ENCODE measurements at regions not wholly inside any gene's neighbourhood (a gene's known extent, or its start where the extent isn't known, plus 50 kb on each side); places are given as distances from the start of the nearest gene placed in this dataset.

DNA sequence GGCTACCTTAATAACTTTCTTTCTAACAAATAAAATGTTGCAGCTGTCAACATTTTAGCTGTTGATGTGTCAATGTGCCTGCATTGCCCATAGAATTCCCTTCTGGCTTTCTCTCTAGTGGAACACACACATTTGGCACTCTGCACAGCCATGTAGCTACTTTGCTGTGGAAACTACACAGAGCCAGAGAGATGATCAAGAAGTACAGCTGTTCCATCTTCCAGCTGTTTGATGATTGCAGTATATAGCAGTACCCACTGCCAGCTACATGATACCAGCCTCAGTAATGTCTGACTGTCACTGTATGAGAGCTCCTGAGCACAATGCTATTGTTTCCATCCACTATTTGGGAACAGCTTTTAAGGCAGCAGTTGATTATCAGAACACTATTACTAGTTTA lies 843.0 kb downstream of the PCDH17 start:
- TF ChIP-seq, protein P1, sequence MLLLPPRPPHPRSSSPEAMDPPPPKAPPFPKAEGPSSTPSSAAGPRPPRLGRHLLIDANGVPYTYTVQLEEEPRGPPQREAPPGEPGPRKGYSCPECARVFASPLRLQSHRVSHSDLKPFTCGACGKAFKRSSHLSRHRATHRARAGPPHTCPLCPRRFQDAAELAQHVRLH (tag by site-specific recombination; IDR thresholded peaks at IDR 0.05), result no peak
- TF ChIP-seq ZBTB21 (tag by site-specific recombination; IDR thresholded peaks at IDR 0.05), result no peak
- no peak for TF ChIP-seq TSHZ1 (tag by site-specific recombination; IDR thresholded peaks at IDR 0.05; ENCODE audit: borderline replicate concordance)
- TF ChIP-seq ZNF157 (tag by site-specific recombination; IDR thresholded peaks at IDR 0.05), result no peak
- no peak for TF ChIP-seq ZNF202 (tag by site-specific recombination; IDR thresholded peaks at IDR 0.05; ENCODE audit: borderline replicate concordance)
- TF ChIP-seq ZNF837 (tag by site-specific recombination; IDR thresholded peaks at IDR 0.05), result no peak
- no peak for TF ChIP-seq MYNN (tag by site-specific recombination; IDR thresholded peaks at IDR 0.05; ENCODE audit: borderline replicate concordance)
- TF ChIP-seq, protein P2, sequence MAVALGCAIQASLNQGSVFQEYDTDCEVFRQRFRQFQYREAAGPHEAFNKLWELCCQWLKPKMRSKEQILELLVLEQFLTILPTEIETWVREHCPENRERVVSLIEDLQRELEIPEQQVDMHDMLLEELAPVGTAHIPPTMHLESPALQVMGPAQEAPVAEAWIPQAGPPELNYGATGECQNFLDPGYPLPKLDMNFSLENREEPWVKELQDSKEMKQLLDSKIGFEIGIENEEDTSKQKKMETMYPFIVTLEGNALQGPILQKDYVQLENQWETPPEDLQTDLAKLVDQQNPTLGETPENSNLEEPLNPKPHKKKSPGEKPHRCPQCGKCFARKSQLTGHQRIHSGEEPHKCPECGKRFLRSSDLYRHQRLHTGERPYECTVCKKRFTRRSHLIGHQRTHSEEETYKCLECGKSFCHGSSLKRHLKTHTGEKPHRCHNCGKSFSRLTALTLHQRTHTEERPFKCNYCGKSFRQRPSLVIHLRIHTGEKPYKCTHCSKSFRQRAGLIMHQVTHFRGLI (tag by site-specific recombination; IDR thresholded peaks at IDR 0.05), result no peak
- no peak for TF ChIP-seq ZNF211 (tag by site-specific recombination; IDR thresholded peaks at IDR 0.05; ENCODE audit: low read depth)
- no peak for TF ChIP-seq ZFP69B (tag by site-specific recombination; IDR thresholded peaks at IDR 0.05)
- TF ChIP-seq HOXC10 (CRISPR knock-in tag; IDR thresholded peaks at IDR 0.05), result no peak
- CTCF ChIA-PET, result no interaction called here

DNA sequence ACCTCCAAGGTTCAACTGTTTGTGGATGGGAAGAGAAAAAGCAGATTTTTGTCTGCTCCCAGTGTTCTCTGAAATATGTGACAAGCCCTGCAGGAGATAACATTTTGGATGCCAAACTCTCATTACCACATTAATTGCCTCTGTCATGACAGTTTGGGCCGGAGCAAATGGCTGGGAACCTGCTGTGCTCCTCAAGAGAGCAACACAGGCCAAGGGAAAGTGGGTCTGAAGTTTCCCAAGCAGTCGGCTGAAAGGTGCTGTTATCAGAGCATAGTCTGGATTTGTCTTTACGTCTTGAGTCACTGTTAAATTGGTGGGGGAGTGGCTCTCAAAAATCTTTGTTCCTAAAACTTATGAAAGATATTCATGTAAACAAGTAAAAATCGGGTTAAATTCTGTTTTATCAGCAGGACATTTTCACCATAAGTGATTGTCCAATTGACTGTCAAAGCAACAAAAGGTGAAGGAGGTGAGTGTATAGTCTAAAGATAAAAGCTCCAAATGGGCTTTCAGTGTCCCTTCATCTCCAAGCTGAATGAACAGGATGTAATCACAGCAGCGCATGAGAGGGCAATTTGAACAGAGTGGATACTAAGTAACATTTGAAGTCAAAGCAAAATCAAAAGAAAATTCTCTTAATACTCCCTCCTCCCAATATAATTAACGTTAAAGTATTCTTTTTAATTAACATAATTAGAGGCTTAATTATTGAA lies 844.8 kb downstream of the PCDH17 start:
- H3K4me1 ChIP-seq (ENCODE audit: control insufficient read depth, insufficient read depth, low read length), result no peaks in the 10 kb centered on the region
- ChIA-PET POLR2A (no interaction called here), CTCF (no interaction called here)
- no peaks in the 10 kb centered on the region for H3K36me3 ChIP-seq (ENCODE audit: control insufficient read depth in 2 of 2, insufficient read depth in 1 of 2, low read length in 2 of 2)
- H3K27ac ChIP-seq (ENCODE audit: extremely low read depth, low read depth, low read length), result no peak overlapping the region
- H3K4me3 ChIP-seq (ENCODE audit: low read depth, low read length), result no peak overlapping the region
- H3K9me3 ChIP-seq (ENCODE audit: control insufficient read depth, insufficient read depth, low read depth, low read length), result no peaks in the 10 kb centered on the region
- TF ChIP-seq GLIS1 (tag by site-specific recombination; IDR thresholded peaks at IDR 0.05), result no peak
- no peak for TF ChIP-seq ZFP37 (tag by site-specific recombination; IDR thresholded peaks at IDR 0.05)
- no peak for TF ChIP-seq ZNF514 (tag by site-specific recombination; IDR thresholded peaks at IDR 0.05)

More for the DNA sequence above, 843.0 kb downstream of the PCDH17 start:
- H3K27ac ChIP-seq (ENCODE audit: extremely low read depth, low read depth, low read length), result no peak overlapping the region
- POLR2A ChIA-PET, result no interaction called here
- no peaks in the 10 kb centered on the region for H3K36me3 ChIP-seq (ENCODE audit: control insufficient read depth in 2 of 2, insufficient read depth in 1 of 2, low read length in 2 of 2)
- no peaks in the 10 kb centered on the region for H3K4me1 ChIP-seq (ENCODE audit: control insufficient read depth, insufficient read depth, low read length)
- H3K9me3 ChIP-seq (ENCODE audit: control insufficient read depth, insufficient read depth, low read depth, low read length), result no peaks in the 10 kb centered on the region
- H3K4me3 ChIP-seq (ENCODE audit: low read depth, low read length), result no peak overlapping the region

- Histone ChIP-seq H3K27ac (ENCODE audit: extremely low read depth, low read depth, low read length) (no peak overlapping the region), H3K36me3 (ENCODE audit: control insufficient read depth in 2 of 2, insufficient read depth in 1 of 2, low read length in 2 of 2) (no peaks in the 10 kb centered on the region), H3K9me3 (ENCODE audit: control insufficient read depth, insufficient read depth, low read depth, low read length) (no peaks in the 10 kb centered on the region), H3K4me1 (ENCODE audit: control insufficient read depth, insufficient read depth, low read length) (no peaks in the 10 kb centered on the region), H3K4me3 (ENCODE audit: low read depth, low read length) (no peak overlapping the region)
- ChIA-PET CTCF (interaction anchor here (0.7 kb wide), 1 partner anchor 19 kb away, joined by 3 read pairs; no protein-coding TSS in a partner anchor), POLR2A (no interaction called here)
- TF ChIP-seq ZFP3 (tag by site-specific recombination; IDR thresholded peaks at IDR 0.05; ENCODE audit: low read depth), result no peak
- no peak for TF ChIP-seq ZNF560 (tag by site-specific recombination; IDR thresholded peaks at IDR 0.05; ENCODE audit: borderline replicate concordance)
- no peak for TF ChIP-seq ZNF626 (tag by site-specific recombination; IDR thresholded peaks at IDR 0.05)
- no peak for TF ChIP-seq HOXC10 (CRISPR knock-in tag; IDR thresholded peaks at IDR 0.05)
- no peak for TF ChIP-seq ZNF248 (tag by site-specific recombination; IDR thresholded peaks at IDR 0.05)
- TF ChIP-seq ZNF623 (tag by site-specific recombination; IDR thresholded peaks at IDR 0.05), result no peak
- no peak for TF ChIP-seq ATF2 (tag by site-specific recombination; IDR thresholded peaks at IDR 0.05; ENCODE audit: low read depth)
Measured at GRCh38 chr13:58478858-58479257, 847.3 kb downstream of the PCDH17 start.

Data from HEK293 (cell line).